ENCODE measurements at regions not wholly inside any gene's neighbourhood (a gene's known extent, or its start where the extent isn't known, plus 50 kb on each side); places are given as distances from the start of the nearest gene placed in this dataset.

DNA sequence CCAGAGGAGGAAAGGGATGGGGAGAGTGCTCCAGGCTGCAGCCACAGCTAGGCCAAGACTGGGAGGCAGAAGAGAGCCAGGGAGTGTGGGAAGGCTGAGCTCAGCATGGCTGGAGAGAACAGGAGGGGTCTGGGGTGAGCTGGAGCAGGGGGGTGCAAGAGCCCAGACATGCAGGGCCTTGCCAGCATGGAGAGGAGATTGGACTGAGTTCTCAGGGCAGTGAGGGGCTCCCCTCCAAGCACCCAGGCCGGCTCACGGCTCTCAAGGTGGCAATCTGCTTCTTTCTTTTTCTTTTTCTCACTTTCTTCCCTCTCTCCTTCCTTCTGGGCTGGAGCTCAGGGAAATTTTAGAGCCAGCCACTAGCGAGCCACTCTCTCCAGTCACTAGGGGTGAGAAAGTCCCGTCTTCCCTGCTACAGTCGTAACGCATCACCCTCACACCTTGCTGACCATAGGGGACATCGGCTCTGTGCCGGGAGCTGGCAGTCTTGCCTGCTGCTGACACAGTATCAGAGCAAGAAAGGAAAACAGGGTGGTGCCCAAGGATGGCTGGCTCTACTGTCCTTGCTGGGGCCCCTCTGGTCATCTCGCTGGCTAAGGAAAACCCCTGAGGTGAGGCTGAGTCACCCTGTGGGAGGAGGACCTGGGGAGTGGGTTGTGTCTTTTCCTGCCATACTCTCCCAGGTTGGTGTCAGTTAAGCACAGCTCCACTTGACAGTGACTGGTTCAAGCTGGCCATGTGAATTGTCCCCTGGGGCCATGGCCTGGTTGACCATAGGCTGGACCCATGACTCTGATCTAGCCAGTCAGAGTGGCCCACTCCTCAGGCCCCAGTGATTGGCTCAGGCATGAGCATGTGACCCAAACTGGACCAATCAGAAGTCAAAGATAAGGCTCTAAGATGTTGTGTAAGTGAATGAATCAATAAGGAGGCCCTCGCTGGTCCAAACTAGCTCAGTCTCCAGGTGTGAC is 135.1 kb upstream of the PMEPA1 start:
- TF ChIP-seq, protein P1, sequence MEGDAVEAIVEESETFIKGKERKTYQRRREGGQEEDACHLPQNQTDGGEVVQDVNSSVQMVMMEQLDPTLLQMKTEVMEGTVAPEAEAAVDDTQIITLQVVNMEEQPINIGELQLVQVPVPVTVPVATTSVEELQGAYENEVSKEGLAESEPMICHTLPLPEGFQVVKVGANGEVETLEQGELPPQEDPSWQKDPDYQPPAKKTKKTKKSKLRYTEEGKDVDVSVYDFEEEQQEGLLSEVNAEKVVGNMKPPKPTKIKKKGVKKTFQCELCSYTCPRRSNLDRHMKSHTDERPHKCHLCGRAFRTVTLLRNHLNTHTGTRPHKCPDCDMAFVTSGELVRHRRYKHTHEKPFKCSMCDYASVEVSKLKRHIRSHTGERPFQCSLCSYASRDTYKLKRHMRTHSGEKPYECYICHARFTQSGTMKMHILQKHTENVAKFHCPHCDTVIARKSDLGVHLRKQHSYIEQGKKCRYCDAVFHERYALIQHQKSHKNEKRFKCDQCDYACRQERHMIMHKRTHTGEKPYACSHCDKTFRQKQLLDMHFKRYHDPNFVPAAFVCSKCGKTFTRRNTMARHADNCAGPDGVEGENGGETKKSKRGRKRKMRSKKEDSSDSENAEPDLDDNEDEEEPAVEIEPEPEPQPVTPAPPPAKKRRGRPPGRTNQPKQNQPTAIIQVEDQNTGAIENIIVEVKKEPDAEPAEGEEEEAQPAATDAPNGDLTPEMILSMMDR (conservative IDR thresholded peaks at IDR 0.05; ENCODE audit: low read length): no peak
- TF ChIP-seq EZH2phosphoT487 (IDR thresholded peaks at IDR 0.05; ENCODE audit: borderline replicate concordance, low read depth, low read length): no peak

All from OCI-LY7 (cell line).